IgD-negative memory B cell (primary cell): ENCODE measurements at regions not wholly inside any gene's neighbourhood (a gene's known extent, or its start where the extent isn't known, plus 50 kb on each side); places are given as distances from the start of the nearest gene placed in this dataset.
A peak's percentile ranks its signal among the peaks of the same experiment; 100 is the strongest.

Experiments
- H3K27ac Mint-ChIP-seq, 3 donors: one replicate each; pipeline ENCODE4 v1.8.0; 2020 to 2022; ENCODE audit warnings: mild to moderate bottlenecking in 3 of 3, mixed read lengths in 3 of 3, moderate library complexity in 1 of 3
- H3K27me3 Mint-ChIP-seq: one replicate; pipeline ENCODE4 v1.8.0; 2021; ENCODE audit warnings: mixed read lengths
- H3K36me3 Mint-ChIP-seq: one replicate; pipeline ENCODE4 v1.8.0; 2020; ENCODE audit warnings: mild to moderate bottlenecking, mixed read lengths
- H3K4me1 Mint-ChIP-seq, 3 donors: one replicate each; pipeline ENCODE4 v1.8.0; 2020 to 2022; ENCODE audit warnings: mixed read lengths in 3 of 3, mild to moderate bottlenecking in 1 of 3
- H3K4me3 Mint-ChIP-seq, 4 donors: one replicate each; pipeline ENCODE4 v1.8.0; 2020 to 2022; ENCODE audit warnings: mild to moderate bottlenecking in 4 of 4, mixed read lengths in 4 of 4, moderate library complexity in 3 of 4
- H3K9me3 Mint-ChIP-seq, 3 donors: one replicate each; pipeline ENCODE4 v1.8.0; 2020 to 2021; ENCODE audit warnings: mixed read lengths in 3 of 3, mild to moderate bottlenecking in 1 of 3

DNA sequence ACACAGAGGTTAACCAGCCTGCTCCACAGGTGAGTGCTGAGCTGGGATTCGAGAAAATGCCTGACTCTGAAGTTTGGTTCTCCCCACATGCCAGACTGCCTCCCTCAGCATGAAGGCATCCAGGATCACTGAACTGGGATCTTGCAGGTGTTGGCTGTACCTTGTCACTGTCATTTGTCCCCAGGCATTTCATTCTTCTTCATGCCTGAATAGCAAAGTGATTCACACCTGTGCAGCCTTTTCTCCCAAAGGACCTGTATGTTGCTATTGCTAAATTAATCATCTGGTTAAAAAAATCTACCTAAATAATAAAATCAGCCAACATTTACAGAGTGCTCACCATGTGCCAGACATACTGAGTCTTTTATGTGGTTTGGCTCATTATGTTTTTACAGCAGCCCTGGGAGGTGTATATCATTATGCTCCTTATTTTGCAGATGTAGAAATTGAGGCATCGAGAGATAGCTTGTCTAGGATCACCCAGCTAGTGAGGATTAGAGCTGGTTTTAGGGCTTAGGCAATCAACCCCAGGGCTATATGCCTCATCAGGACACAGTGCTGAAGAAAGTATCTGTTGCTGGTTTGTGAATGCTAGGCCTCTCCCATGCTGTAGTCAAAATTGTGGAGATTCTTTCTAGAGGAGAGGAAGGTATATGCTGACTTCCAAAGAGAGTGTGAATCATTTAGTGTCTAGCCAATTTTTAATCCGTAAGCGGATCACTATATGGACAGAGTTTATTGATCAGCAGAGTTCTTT is 204.4 kb downstream of the HIPK3 start:
- no peaks in the 10 kb centered on the region for H3K4me1 Mint-ChIP-seq
- H3K27me3 Mint-ChIP-seq: peaks cover 6% of the 10 kb centered on the region
- no peaks in the 10 kb centered on the region for H3K9me3 Mint-ChIP-seq
- H3K36me3 Mint-ChIP-seq: no peaks in the 10 kb centered on the region
- H3K27ac Mint-ChIP-seq: no peak overlapping the region
- no peak overlapping the region for H3K4me3 Mint-ChIP-seq

DNA sequence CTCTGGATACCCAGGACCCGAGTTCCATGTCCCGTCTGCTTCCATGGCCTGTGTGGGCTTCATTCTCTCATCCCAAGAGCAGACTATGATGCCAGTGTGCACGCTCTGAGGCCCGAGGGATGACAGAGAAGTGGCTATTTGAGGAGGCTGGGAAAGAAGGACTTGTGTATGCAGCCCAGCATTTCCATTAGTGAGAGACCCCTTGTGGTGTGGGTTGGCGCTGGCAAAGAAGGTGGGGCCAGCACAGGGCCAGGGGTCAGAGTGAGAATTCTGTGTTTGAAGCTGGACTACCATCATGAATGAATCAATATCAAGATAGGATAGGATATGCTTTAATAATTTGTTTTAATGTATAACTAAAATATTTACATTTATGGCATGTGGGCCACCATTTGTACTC is 200.8 kb downstream of the HIPK3 start:
- H3K27ac Mint-ChIP-seq: no peak overlapping the region
- no peak overlapping the region for H3K4me3 Mint-ChIP-seq
- H3K27me3 Mint-ChIP-seq: peaks cover 13% of the 10 kb centered on the region
- H3K36me3 Mint-ChIP-seq: no peaks in the 10 kb centered on the region
- no peaks in the 10 kb centered on the region for H3K4me1 Mint-ChIP-seq
- peaks cover 0 to 3% (median 0%) of the 10 kb centered on the region in 3 donors for H3K9me3 Mint-ChIP-seq

DNA sequence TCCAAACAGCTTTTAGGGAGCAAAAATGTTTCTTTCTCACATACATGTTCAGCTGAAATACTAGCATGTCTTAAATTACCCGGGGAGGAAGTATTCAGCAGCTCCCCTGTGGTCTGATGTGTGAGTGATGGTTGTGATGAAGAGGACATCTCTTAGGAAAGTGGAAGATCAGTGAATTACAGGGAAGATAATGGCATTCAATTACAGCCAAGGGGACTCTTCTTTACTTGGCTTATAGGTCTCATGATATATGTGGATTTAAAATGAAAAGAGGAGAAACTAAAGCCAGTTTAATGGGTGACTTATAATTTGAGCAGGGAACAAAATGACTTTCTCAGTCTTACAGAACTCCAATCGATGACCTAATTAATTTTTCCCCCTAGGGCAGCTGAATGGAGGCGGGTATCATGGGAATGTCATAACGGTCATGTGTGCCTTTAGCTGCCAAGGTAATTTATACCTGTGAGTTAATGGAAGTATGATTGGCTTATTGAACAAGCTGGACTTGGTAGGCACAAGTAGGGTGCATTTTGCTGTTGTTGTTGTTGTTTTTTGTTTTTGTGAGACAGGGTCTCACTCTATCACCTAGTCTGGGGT is 198.8 kb downstream of the HIPK3 start:
- Mint-ChIP-seq H3K4me3 (no peak overlapping the region), H3K9me3 (peaks cover 0 to 3% (median 0%) of the 10 kb centered on the region in 3 donors), H3K4me1 (no peaks in the 10 kb centered on the region), H3K27me3 (peaks cover 16% of the 10 kb centered on the region), H3K36me3 (no peaks in the 10 kb centered on the region), H3K27ac (no peak overlapping the region)

DNA sequence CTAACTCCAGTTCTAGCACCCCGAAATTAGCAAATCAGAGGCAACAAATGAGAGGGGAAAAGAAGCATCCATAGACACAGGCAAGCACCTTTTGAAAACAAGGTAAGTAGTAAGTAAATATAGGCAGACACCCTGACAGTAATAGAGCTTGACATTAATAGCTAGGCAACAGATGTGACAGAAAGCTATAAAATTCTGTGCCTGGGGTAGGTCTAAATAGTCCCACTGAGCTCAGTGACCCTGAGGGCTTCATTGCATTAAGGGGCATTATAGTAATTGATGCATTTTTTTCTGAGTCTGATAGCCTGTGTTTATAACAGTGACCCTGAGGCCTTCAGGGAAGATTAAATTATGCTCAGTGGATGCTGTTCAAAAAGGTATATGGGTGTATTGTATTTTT is 197.1 kb downstream of the HIPK3 start:
- H3K36me3 Mint-ChIP-seq: no peaks in the 10 kb centered on the region
- no peak overlapping the region for H3K27ac Mint-ChIP-seq
- H3K4me3 Mint-ChIP-seq: no peak overlapping the region
- H3K9me3 Mint-ChIP-seq: peaks cover 0 to 3% (median 0%) of the 10 kb centered on the region in 3 donors
- no peaks in the 10 kb centered on the region for H3K4me1 Mint-ChIP-seq
- H3K27me3 Mint-ChIP-seq: peaks cover 19% of the 10 kb centered on the region

DNA sequence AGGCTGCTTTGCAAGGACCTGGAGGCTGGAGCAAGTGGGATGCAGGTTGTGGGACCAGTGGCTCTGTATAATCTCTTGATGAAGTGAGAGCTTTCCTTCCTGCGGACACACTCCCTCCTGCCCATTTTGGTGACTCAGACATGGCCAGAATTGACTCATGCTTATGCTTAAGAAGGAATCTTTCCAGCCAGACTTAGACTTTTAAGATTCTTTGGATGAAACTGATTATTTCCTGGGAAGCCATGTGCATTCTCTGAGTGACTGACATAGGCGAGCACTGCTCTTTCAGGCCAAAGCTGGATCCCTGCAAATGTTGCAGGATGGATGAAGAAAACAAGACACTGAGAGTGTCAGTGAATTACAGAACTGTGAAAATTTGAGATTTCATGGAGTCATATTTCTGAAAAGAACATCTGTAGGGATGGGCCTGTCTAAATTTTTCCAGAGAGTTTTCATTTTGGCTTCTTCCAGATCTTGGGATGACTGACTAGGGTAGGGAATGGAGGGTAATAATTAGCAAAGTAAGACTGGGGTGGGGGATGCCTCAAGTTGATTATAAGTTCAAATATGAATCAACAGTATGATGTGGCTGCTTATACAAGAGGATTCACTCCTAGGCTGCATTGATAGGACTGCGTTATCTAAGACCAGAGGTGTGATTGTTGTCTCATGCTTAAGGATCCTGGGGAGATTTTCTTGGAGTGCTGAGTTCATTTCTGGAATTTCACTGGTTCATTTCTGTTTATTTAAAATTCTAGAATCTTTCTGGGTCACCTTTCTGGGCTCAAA is 195.8 kb downstream of the HIPK3 start:
- H3K27me3 Mint-ChIP-seq: peaks cover 19% of the 10 kb centered on the region
- H3K4me3 Mint-ChIP-seq: no peak overlapping the region
- no peak overlapping the region for H3K27ac Mint-ChIP-seq
- no peaks in the 10 kb centered on the region for H3K4me1 Mint-ChIP-seq
- peaks cover 0 to 3% (median 0%) of the 10 kb centered on the region in 3 donors for H3K9me3 Mint-ChIP-seq
- no peaks in the 10 kb centered on the region for H3K36me3 Mint-ChIP-seq

DNA sequence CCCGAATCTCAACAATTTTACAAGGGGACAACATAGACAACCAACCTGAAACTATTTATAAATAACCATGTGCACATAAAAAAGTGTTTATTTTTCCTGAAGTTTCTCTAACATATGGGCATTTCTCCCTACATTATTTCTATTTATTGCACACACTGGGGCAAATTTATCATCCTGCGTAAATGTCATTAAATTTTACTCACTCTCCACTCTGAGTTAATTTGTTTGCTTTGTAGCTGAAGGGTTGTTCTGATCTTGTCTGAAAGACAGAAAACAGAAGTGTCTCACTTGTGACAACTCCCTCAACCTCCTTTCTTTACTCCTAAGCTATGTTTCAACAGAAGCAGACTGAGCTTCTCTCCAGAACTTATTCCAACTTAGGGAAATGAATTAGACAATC is 194.2 kb downstream of the HIPK3 start:
- Mint-ChIP-seq H3K36me3 (no peaks in the 10 kb centered on the region), H3K4me1 (no peaks in the 10 kb centered on the region), H3K27me3 (peaks cover 17% of the 10 kb centered on the region), H3K9me3 (peaks cover 0 to 3% (median 0%) of the 10 kb centered on the region in 3 donors), H3K27ac (no peak overlapping the region), H3K4me3 (no peak overlapping the region)

DNA sequence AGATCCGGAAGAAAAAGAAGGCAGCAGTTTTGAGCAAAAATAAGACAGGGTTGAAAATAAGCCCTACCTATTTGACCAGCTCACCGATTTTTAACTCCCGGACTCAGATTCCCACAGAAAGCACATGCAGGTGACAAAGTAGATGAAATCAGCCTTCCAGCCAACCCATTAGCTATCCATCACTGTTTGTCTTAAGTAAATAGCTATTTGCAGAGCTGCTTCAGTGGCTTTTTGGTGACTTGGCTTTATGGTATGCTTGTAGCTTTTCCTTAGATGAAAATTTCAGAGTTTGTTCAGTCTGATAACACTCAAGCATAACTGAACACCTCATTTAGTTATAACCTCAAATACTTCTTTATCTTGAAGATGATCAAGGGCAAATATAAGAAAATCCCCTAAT is 192.6 kb downstream of the HIPK3 start:
- peaks cover 0 to 3% (median 0%) of the 10 kb centered on the region in 3 donors for H3K9me3 Mint-ChIP-seq
- no peak overlapping the region for H3K27ac Mint-ChIP-seq
- peaks cover 14% of the 10 kb centered on the region for H3K27me3 Mint-ChIP-seq
- no peak overlapping the region for H3K4me3 Mint-ChIP-seq
- no peaks in the 10 kb centered on the region for H3K4me1 Mint-ChIP-seq
- H3K36me3 Mint-ChIP-seq: no peaks in the 10 kb centered on the region

DNA sequence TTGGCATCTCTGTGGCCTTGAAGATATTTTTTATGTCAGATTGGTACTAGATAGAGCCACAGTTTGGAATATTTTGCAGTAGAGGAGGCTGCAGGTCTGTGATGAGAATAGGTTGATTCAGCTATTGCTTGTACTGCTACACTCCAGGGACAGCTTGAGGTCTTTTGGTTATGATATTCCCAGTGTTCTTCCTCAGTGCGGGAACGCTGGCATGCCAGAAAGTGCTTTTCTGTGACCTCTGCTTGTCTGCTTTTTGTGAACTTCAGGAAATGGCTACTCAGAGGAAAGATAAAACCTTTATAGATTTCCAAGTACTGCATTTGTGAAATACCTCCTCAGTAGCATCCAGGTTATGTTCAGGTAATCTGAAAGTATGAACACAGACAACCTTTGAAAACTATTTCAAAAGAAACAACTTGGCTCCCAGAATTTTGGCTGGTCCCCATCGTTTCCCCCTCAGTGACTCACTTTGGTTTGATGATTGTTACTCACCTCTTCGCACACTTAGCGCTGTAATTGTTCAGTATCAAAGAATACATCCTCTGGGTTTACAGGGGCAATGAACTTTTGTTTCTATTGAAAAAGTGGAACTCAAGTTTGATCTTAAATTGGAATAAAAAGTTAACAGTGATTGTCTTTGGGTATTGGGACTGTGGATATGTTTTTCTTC is 191.4 kb downstream of the HIPK3 start:
- no peak overlapping the region for H3K4me3 Mint-ChIP-seq
- no peak overlapping the region for H3K27ac Mint-ChIP-seq
- no peaks in the 10 kb centered on the region for H3K36me3 Mint-ChIP-seq
- peaks cover 0 to 3% (median 0%) of the 10 kb centered on the region in 3 donors for H3K9me3 Mint-ChIP-seq
- H3K4me1 Mint-ChIP-seq: no peaks in the 10 kb centered on the region
- peaks cover 12% of the 10 kb centered on the region for H3K27me3 Mint-ChIP-seq

DNA sequence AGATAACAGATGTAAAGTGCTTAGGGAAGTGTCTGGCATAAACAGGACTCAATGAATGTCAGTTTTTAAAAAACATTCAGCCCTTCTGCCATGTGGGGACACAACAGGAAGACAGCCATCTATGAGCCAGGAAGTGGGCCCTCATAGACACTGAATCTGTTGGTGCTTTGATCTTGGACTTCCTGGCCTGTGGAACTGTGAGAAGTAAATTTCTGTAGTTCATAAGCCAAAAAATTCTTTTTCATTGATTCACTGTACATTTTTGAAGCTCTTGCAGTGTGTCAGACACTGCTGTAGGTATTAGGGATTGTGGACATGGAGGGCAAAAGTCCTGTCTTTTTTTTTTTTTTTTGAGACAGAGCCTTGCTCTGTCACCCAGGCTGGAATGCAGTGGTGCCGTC is 188.6 kb downstream of the HIPK3 start:
- no peak overlapping the region for H3K27ac Mint-ChIP-seq
- H3K4me3 Mint-ChIP-seq: no peak overlapping the region
- no peaks in the 10 kb centered on the region for H3K36me3 Mint-ChIP-seq
- H3K9me3 Mint-ChIP-seq: no peaks in the 10 kb centered on the region
- peaks cover 5% of the 10 kb centered on the region for H3K27me3 Mint-ChIP-seq
- H3K4me1 Mint-ChIP-seq: no peaks in the 10 kb centered on the region

DNA sequence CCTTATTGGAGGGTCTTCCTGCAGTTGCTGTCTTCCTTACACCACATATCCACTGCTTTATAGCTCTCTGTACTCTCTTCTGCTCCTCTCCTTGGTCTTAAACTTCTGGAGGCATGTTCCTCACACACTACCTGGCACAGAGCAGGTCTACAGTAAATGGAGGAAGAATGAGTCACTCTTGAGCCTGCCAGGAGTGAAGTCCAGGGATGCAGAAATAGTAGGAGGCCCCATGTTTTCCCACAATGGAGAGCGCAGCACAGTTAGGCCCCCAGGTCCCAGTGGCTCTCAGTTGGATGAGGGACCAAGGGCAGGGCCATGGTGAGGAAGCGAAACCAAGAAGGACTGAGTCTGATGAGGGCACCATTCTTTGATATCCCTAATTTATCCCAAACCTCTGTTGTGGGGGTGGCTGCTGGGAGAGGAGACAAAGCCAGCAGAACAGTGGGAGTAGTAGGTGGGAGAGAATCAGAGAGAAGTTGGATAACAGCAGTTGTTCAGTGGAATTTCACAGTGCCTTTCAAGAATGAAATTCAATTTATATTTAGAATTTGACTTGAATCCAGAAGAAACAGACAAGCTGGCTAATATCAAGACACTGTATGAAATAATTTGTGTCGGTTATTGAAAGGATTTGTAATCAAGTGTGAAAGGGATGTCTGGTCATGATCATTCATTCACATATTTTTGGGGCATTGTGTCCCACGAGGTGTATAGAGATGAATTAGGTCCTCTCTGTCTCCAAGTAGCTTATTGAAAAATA is 187.8 kb downstream of the HIPK3 start:
- no peak overlapping the region for H3K27ac Mint-ChIP-seq
- no peaks in the 10 kb centered on the region for H3K36me3 Mint-ChIP-seq
- no peaks in the 10 kb centered on the region for H3K9me3 Mint-ChIP-seq
- H3K4me3 Mint-ChIP-seq: no peak overlapping the region
- peaks cover 5% of the 10 kb centered on the region for H3K27me3 Mint-ChIP-seq
- H3K4me1 Mint-ChIP-seq: no peaks in the 10 kb centered on the region

DNA sequence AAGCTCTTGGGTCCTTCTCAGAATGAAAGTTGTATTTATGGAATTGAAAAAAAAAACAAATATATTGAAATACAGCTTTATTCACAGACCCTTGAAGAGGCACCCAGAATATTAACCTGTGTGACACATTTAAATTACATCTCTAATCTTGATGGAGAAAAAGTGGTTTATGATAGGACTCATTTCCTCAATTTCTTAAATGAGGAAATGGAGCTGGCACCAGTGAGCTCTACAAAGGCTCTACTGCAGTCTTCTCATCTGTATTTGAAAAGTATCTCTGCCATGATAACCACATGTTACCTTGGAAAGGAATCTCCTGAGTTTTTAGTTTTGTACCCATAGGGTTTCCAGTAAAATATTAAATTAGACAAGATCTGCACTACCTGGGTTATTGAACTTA is 186.5 kb downstream of the HIPK3 start:
- Mint-ChIP-seq H3K36me3 (no peaks in the 10 kb centered on the region), H3K27ac (no peak overlapping the region), H3K27me3 (peaks cover 2% of the 10 kb centered on the region), H3K4me1 (no peaks in the 10 kb centered on the region), H3K9me3 (no peaks in the 10 kb centered on the region), H3K4me3 (no peak overlapping the region)

DNA sequence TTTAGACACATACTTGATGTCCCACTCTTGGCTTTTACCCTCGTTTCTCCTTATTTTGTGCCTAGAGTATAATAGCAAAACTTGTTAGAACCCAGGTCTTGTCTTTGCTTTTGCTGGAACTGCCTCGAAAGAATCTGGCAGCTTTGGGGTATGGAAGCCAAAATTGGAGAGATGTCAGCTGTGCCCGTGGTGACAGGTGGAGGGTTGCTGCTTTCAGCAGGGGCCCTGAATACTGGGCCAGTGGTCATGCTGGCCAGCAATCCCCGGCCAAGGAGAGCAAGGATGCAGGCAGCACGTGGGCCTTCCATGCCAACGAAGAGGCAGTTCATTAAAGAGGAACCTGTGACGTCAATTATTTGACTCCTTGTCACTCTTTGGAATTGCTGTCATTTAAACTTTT is 181.1 kb downstream of the HIPK3 start:
- Mint-ChIP-seq H3K27me3 (no peaks in the 10 kb centered on the region), H3K4me3 (no peak overlapping the region)

DNA sequence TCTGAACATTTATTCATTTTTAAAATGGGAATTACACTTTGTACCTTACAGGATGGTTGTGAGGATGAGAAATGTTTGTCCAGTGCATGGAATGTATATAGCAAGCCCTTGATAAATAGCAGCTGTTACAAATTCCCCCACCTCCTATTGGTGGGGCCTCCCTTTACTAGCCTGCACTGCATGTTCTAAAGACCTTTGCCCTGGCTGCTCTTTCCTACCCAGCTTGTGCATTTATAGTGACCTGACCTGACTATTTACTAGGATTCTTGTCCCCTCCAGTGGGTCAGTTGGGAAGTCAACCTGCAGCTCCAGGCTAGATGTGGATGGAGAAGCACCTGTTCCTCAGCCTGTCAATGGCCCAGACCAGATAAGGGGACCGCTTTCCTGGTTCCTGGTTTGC is 180.3 kb downstream of the HIPK3 start:
- Mint-ChIP-seq H3K4me1 (no peaks in the 10 kb centered on the region), H3K27ac (peak overlapping the region in 1 of 3 donors; percentile 63), H3K36me3 (no peaks in the 10 kb centered on the region), H3K9me3 (peaks cover 0 to 15% (median 9%) of the 10 kb centered on the region in 3 donors), H3K4me3 (no peak overlapping the region), H3K27me3 (no peaks in the 10 kb centered on the region)

More for the DNA sequence above, 181.1 kb downstream of the HIPK3 start:
- H3K9me3 Mint-ChIP-seq: peaks cover 0 to 15% (median 6%) of the 10 kb centered on the region in 3 donors
- no peaks in the 10 kb centered on the region for H3K36me3 Mint-ChIP-seq
- H3K4me1 Mint-ChIP-seq: no peaks in the 10 kb centered on the region
- no peak overlapping the region for H3K27ac Mint-ChIP-seq

DNA sequence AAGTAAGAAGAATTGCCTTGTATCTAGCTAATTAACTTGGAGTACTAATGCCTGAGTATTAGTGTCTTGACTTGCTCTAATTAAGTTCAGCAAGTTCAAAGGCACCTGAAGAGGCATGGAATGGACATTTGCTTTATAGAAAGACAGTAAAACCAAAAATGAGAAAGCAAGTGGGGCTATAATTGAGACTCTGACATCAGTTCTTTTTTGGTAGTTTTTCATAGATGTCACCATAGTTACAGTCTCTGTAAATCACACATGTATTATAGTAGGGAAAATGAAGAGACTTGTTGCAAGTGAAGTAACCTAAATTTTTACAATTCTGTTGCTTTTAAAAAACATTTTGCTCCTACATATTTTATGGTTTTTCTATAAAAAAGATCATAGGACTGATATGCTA is 178.0 kb downstream of the HIPK3 start:
- Mint-ChIP-seq H3K4me1 (peaks cover 0 to 1% (median 0%) of the 10 kb centered on the region in 3 donors), H3K27me3 (no peaks in the 10 kb centered on the region), H3K27ac (no peak overlapping the region), H3K4me3 (no peak overlapping the region), H3K36me3 (no peaks in the 10 kb centered on the region), H3K9me3 (peaks cover 0 to 15% (median 9%) of the 10 kb centered on the region in 3 donors)
